MM.1S (cell line): ENCODE measurements at regions not wholly inside any gene's neighbourhood (a gene's known extent, or its start where the extent isn't known, plus 50 kb on each side); places are given as distances from the start of the nearest gene placed in this dataset.

Source experiments
- CTCF ChIP-seq: fragments of 300-600 bp; sonication (generic); IDR thresholded peaks from 2 replicates; pipeline ENCODE4 v1.5.1; 2016; ENCODE audit warnings: antibody characterized with exemption, low read length, mixed read lengths
- EZH2 ChIP-seq: fragments of 300-600 bp; sonication (generic); optimal IDR thresholded peaks from 2 replicates; pipeline ENCODE3; 2017; ENCODE audit warnings: low read depth, mild to moderate bottlenecking, antibody characterized with exemption, low read length, mixed read lengths
- EZH2phosphoT487 ChIP-seq: fragments of 300-600 bp; sonication (generic); IDR thresholded peaks from 2 replicates; pipeline ENCODE4 v1.6.1; 2018; ENCODE audit warnings: antibody characterized with exemption, low read length

- TF ChIP-seq CTCF (no peak), EZH2 (no peak), EZH2phosphoT487 (no peak)
Measured at GRCh38 chr10:45502458-45502857, 128.4 kb downstream of the ALOX5 start.
